ENCODE measurements at regions not wholly inside any gene's neighbourhood (a gene's known extent, or its start where the extent isn't known, plus 50 kb on each side); places are given as distances from the start of the nearest gene placed in this dataset.

- Mint-ChIP-seq H3K4me3 (ENCODE audit: unreplicated experiment) (no peak overlapping the region), H3K36me3 (ENCODE audit: unreplicated experiment) (no peaks in the 10 kb centered on the region), H3K4me1 (ENCODE audit: low read depth, unreplicated experiment) (no peaks in the 10 kb centered on the region), H3K27me3 (ENCODE audit: unreplicated experiment) (no peaks in the 10 kb centered on the region), H3K27ac (ENCODE audit: unreplicated experiment) (no peak overlapping the region), H3K9me3 (ENCODE audit: unreplicated experiment) (no peaks in the 10 kb centered on the region)
- TF ChIP-seq CTCF (IDR thresholded peaks at IDR 0.05; ENCODE audit: partially characterized antibody, unreplicated experiment) = no peak
- DNase-seq = no peak
These were observed 623.4 kb upstream of the SGO1 start for GRCh38 chr3:20809356-20809755.

- Mint-ChIP-seq H3K9me3 (ENCODE audit: unreplicated experiment) (no peaks in the 10 kb centered on the region), H3K27ac (ENCODE audit: unreplicated experiment) (no peak overlapping the region), H3K27me3 (ENCODE audit: unreplicated experiment) (peaks cover 2% of the 10 kb centered on the region), H3K36me3 (ENCODE audit: unreplicated experiment) (no peaks in the 10 kb centered on the region), H3K4me3 (ENCODE audit: unreplicated experiment) (no peak overlapping the region), H3K4me1 (ENCODE audit: low read depth, unreplicated experiment) (no peaks in the 10 kb centered on the region)
- no peak for TF ChIP-seq CTCF (IDR thresholded peaks at IDR 0.05; ENCODE audit: partially characterized antibody, unreplicated experiment)
- DNase-seq = no peak
These were observed 622.9 kb upstream of the SGO1 start for GRCh38 chr3:20808864-20809263.

GRCh38 chr3:20798666-20799065, 612.7 kb upstream of the SGO1 start:
- no peak overlapping the region for H3K27ac Mint-ChIP-seq (ENCODE audit: unreplicated experiment)
- TF ChIP-seq CTCF (IDR thresholded peaks at IDR 0.05; ENCODE audit: partially characterized antibody, unreplicated experiment) = no peak
- no peaks in the 10 kb centered on the region for H3K27me3 Mint-ChIP-seq (ENCODE audit: unreplicated experiment)
- H3K4me1 Mint-ChIP-seq (ENCODE audit: low read depth, unreplicated experiment) = no peaks in the 10 kb centered on the region
- peaks cover 2% of the 10 kb centered on the region for H3K9me3 Mint-ChIP-seq (ENCODE audit: unreplicated experiment)
- H3K36me3 Mint-ChIP-seq (ENCODE audit: unreplicated experiment) = no peaks in the 10 kb centered on the region
- H3K4me3 Mint-ChIP-seq (ENCODE audit: unreplicated experiment) = no peak overlapping the region
- no peak for DNase-seq

- no peak for TF ChIP-seq CTCF (IDR thresholded peaks at IDR 0.05; ENCODE audit: partially characterized antibody, unreplicated experiment)
- no peaks in the 10 kb centered on the region for H3K9me3 Mint-ChIP-seq (ENCODE audit: unreplicated experiment)
- no peaks in the 10 kb centered on the region for H3K4me1 Mint-ChIP-seq (ENCODE audit: low read depth, unreplicated experiment)
- no peak overlapping the region for H3K4me3 Mint-ChIP-seq (ENCODE audit: unreplicated experiment)
- no peak for DNase-seq
- H3K27ac Mint-ChIP-seq (ENCODE audit: unreplicated experiment) = no peak overlapping the region
- no peaks in the 10 kb centered on the region for H3K27me3 Mint-ChIP-seq (ENCODE audit: unreplicated experiment)
- H3K36me3 Mint-ChIP-seq (ENCODE audit: unreplicated experiment) = peaks cover 5% of the 10 kb centered on the region
These were observed 601.0 kb upstream of the SGO1 start for GRCh38 chr3:20787005-20787404.

- H3K9me3 Mint-ChIP-seq (ENCODE audit: unreplicated experiment) = no peaks in the 10 kb centered on the region
- no peak overlapping the region for H3K27ac Mint-ChIP-seq (ENCODE audit: unreplicated experiment)
- no peak for TF ChIP-seq CTCF (IDR thresholded peaks at IDR 0.05; ENCODE audit: partially characterized antibody, unreplicated experiment)
- H3K27me3 Mint-ChIP-seq (ENCODE audit: unreplicated experiment) = no peaks in the 10 kb centered on the region
- no peak for DNase-seq
- no peaks in the 10 kb centered on the region for H3K36me3 Mint-ChIP-seq (ENCODE audit: unreplicated experiment)
- H3K4me3 Mint-ChIP-seq (ENCODE audit: unreplicated experiment) = no peak overlapping the region
- H3K4me1 Mint-ChIP-seq (ENCODE audit: low read depth, unreplicated experiment) = no peaks in the 10 kb centered on the region
These were observed 590.7 kb upstream of the SGO1 start for GRCh38 chr3:20776692-20777091.

Data from glutamatergic neuron (in vitro differentiated cells).